H1 (cell line): ENCODE measurements at regions not wholly inside any gene's neighbourhood (a gene's known extent, or its start where the extent isn't known, plus 50 kb on each side); places are given as distances from the start of the nearest gene placed in this dataset.

ENCODE experiments used
- CTCF ChIA-PET: fragments of 300-600 bp; sonication (Branson Sonifier 250); formaldehyde crosslinking; loops from one replicate; lab custom pipeline; 2021; ENCODE audit not compliant: partially characterized antibody; lab: Charles Lee
- POLR2A ChIA-PET: fragments of 300-600 bp; sonication (Branson Sonifier 250); formaldehyde crosslinking; loops from one replicate; lab custom pipeline; 2021; ENCODE audit warnings: inconsistent platforms; ENCODE audit not compliant: partially characterized antibody; lab: Charles Lee
- DNase-seq, 2 experiments: peaks; one replicate each; pipeline versions ENCODE4 v3.0.0 to v3.0.0-alpha.2; 2010 to 2022; ENCODE audit warnings: low spot score in 2 of 2, low read depth in 1 of 2, mixed read lengths in 1 of 2
- FAIRE-seq: peaks from 2 replicates; lab custom pipeline; 2011; peaks lifted over from hg19 to GRCh38; lab: Jason Lieb, UNC
- H2AFZ ChIP-seq: 2 replicates; pipeline ENCODE4 v1.8.1; 2012; ENCODE audit warnings: low read length, inconsistent platforms
- H2AK5ac ChIP-seq: 2 replicates; pipeline ENCODE4 v1.6.1; 2013; ENCODE audit warnings: low read depth, low read length
- H2BK120ac ChIP-seq: replicated peaks from 2 replicates; pipeline ENCODE3; 2013; ENCODE audit warnings: low read depth, low read length, inconsistent platforms
- H2BK12ac ChIP-seq: 2 replicates; pipeline ENCODE4 v1.6.1; 2013; ENCODE audit warnings: low read depth, low read length
- H2BK15ac ChIP-seq: 2 replicates; pipeline ENCODE4 v1.6.1; 2013; ENCODE audit warnings: low read length
- H2BK20ac ChIP-seq: 2 replicates; pipeline ENCODE4 v1.6.1; 2013; ENCODE audit warnings: low read length
- H2BK5ac ChIP-seq: 2 replicates; pipeline ENCODE4 v1.6.1; 2013; ENCODE audit warnings: low read depth, low read length
- H3K14ac ChIP-seq: 2 replicates; pipeline ENCODE4 v1.6.1; 2013; ENCODE audit warnings: inconsistent platforms; ENCODE audit not compliant: insufficient read length
- H3K18ac ChIP-seq: 2 replicates; pipeline ENCODE4 v1.6.1; 2013; ENCODE audit warnings: low read length; ENCODE audit errors: extremely low read depth
- H3K23ac ChIP-seq: 2 replicates; pipeline ENCODE4 v1.6.1; 2013; ENCODE audit warnings: inconsistent platforms; ENCODE audit not compliant: insufficient read length
- H3K23me2 ChIP-seq: 2 replicates; pipeline ENCODE4 v1.6.1; 2013; ENCODE audit warnings: low read depth, low read length
- H3K27ac ChIP-seq: 2 replicates; pipeline ENCODE4 v1.6.1; 2011; ENCODE audit warnings: low read depth, low read length, inconsistent platforms
- H3K27me3 ChIP-seq, 4 experiments: replicated peaks in 1 of 4; 1 replicate in 1 of 4; 2 replicates in 3 of 4; pipeline versions ENCODE4 v1.6.1 to v1.8.1; 2011 to 2013; ENCODE audit warnings: low read length in 3 of 4, mild to moderate bottlenecking in 3 of 4, inconsistent platforms in 2 of 4, mixed read lengths in 2 of 4, moderate library complexity in 1 of 4; ENCODE audit not compliant: control insufficient read depth in 3 of 4, insufficient read depth in 3 of 4; ENCODE audit errors: extremely low read depth in 1 of 4
- H3K36me3 ChIP-seq, 4 experiments: 2 replicates each; pipeline versions ENCODE4 v1.6.1 to v1.8.1; 2011 to 2013; ENCODE audit warnings: mild to moderate bottlenecking in 4 of 4, low read length in 3 of 4, moderate library complexity in 2 of 4, control low read depth in 1 of 4, inconsistent platforms in 1 of 4; ENCODE audit not compliant: insufficient read depth in 4 of 4, control insufficient read depth in 2 of 4
- H3K4ac ChIP-seq: replicated peaks from 2 replicates; pipeline ENCODE3; 2013; ENCODE audit warnings: low read length, low read depth, mixed read lengths, inconsistent platforms; ENCODE audit not compliant: insufficient read length
- H3K4me1 ChIP-seq, 4 experiments: replicated peaks in 1 of 4; 1 replicate in 1 of 4; 2 replicates in 3 of 4; pipeline versions ENCODE4 v1.6.1 to v1.8.1; 2011 to 2013; ENCODE audit warnings: low read length in 3 of 4, inconsistent platforms in 2 of 4, mixed read lengths in 1 of 4; ENCODE audit not compliant: insufficient read depth in 4 of 4, control insufficient read depth in 3 of 4
- H3K4me2 ChIP-seq, 2 experiments: 2 replicates each; pipeline versions ENCODE4 v1.6.1 to v1.8.1; 2011 to 2013; ENCODE audit warnings: low read depth in 2 of 2, low read length in 2 of 2, control low read depth in 1 of 2, inconsistent platforms in 1 of 2, mild to moderate bottlenecking in 1 of 2; ENCODE audit not compliant: insufficient read depth in 1 of 2
- H3K4me3 ChIP-seq, 4 experiments: fragments of 200-600, 300-600 bp in 1 of 4; sonication (generic), shearing (Covaris generic), sonication (Bioruptor Twin) in 1 of 4; 2 replicates each; pipeline versions ENCODE4 v1.5.1 to v1.8.1; 2011 to 2016; ENCODE audit warnings: low read length in 4 of 4, low read depth in 3 of 4, control low read depth in 2 of 4, inconsistent platforms in 2 of 4, mild to moderate bottlenecking in 2 of 4, mixed read lengths in 1 of 4, moderate library complexity in 1 of 4; ENCODE audit not compliant: insufficient read depth in 2 of 4; ENCODE audit errors: extremely low read depth in 1 of 4
- H3K56ac ChIP-seq: replicated peaks from 2 replicates; pipeline ENCODE3; 2013; ENCODE audit warnings: low read depth, mild to moderate bottlenecking, mixed read lengths, low read length, inconsistent platforms; ENCODE audit not compliant: insufficient read length
- H3K79me1 ChIP-seq: 2 replicates; pipeline ENCODE4 v1.6.1; 2013; ENCODE audit warnings: low read depth, low read length, control low read depth
- H3K79me2 ChIP-seq, 2 experiments: 2 replicates each; pipeline versions ENCODE4 v1.6.1 to v1.8.1; 2012 to 2013; ENCODE audit warnings: low read length in 2 of 2, mild to moderate bottlenecking in 2 of 2, inconsistent platforms in 1 of 2; ENCODE audit not compliant: insufficient read depth in 2 of 2, control insufficient read depth in 1 of 2
- H3K9ac ChIP-seq, 4 experiments: replicated peaks in 1 of 4; 1 replicate in 1 of 4; 2 replicates in 3 of 4; pipeline versions ENCODE4 v1.6.1 to v1.8.1; 2011 to 2013; ENCODE audit warnings: low read depth in 3 of 4, low read length in 3 of 4, control low read depth in 2 of 4, mild to moderate bottlenecking in 2 of 4, moderate library complexity in 2 of 4, inconsistent platforms in 1 of 4; ENCODE audit errors: extremely low read depth in 1 of 4
- H3K9me3 ChIP-seq, 2 experiments: 2 replicates each; pipeline versions ENCODE4 v1.6.1 to v1.8.1; 2012 to 2013; ENCODE audit warnings: mild to moderate bottlenecking in 2 of 2, moderate library complexity in 2 of 2, control low read depth in 1 of 2, inconsistent platforms in 1 of 2, low read depth in 1 of 2, low read length in 1 of 2, mixed read lengths in 1 of 2; ENCODE audit not compliant: insufficient read depth in 2 of 2
- H4K20me1 ChIP-seq, 2 experiments: replicated peaks in 1 of 2; 2 replicates each; pipeline versions ENCODE3 to v1.8.1; 2011 to 2013; ENCODE audit warnings: inconsistent platforms in 2 of 2, low read length in 2 of 2, mild to moderate bottlenecking in 1 of 2; ENCODE audit not compliant: insufficient read depth in 2 of 2, control insufficient read depth in 1 of 2
- H4K5ac ChIP-seq: 2 replicates; pipeline ENCODE4 v1.6.1; 2013; ENCODE audit warnings: low read length, low read depth, mixed read lengths, inconsistent platforms; ENCODE audit not compliant: insufficient read length
- H4K8ac ChIP-seq: 2 replicates; pipeline ENCODE4 v1.8.0; 2013; ENCODE audit warnings: mild to moderate bottlenecking, moderate library complexity, low read length, inconsistent platforms; ENCODE audit not compliant: insufficient read depth; ENCODE audit errors: extremely low read depth
- H4K91ac ChIP-seq: replicated peaks from 2 replicates; pipeline ENCODE3; 2013; ENCODE audit warnings: low read length, mixed read lengths, inconsistent platforms; ENCODE audit not compliant: insufficient read length
- CEBPB ChIP-seq: IDR thresholded peaks from 2 replicates; pipeline ENCODE4 v1.6.1; 2012; ENCODE audit warnings: low read depth, low read length
- CTCF ChIP-seq, 3 experiments: IDR thresholded peaks; 1 replicate in 2 of 3; 2 replicates in 1 of 3; pipeline versions ENCODE4 v1.5.1 to v1.6.1; 2011; ENCODE audit warnings: low read length in 3 of 3, mild to moderate bottlenecking in 3 of 3, inconsistent platforms in 2 of 3, low read depth in 1 of 3, moderate library complexity in 1 of 3; ENCODE audit not compliant: insufficient read depth in 1 of 3; ENCODE audit errors: control extremely low read depth in 1 of 3
- EGR1 ChIP-seq: IDR thresholded peaks from 2 replicates; pipeline ENCODE4 v1.6.1; 2011; ENCODE audit warnings: low read depth, low read length, borderline replicate concordance
- EZH2 ChIP-seq: fragments of 200-600 bp; sonication (generic); IDR thresholded peaks from 2 replicates; pipeline ENCODE4 v1.7.1; 2012; ENCODE audit warnings: low read depth, mild to moderate bottlenecking, moderate library complexity, low read length, inconsistent platforms; ENCODE audit not compliant: severe bottlenecking
- HDAC2 ChIP-seq, 2 experiments: fragments of 300-600 bp in 1 of 2; sonication (generic) in 1 of 2; IDR thresholded peaks; 2 replicates each; pipeline ENCODE4 v1.6.1; 2011 to 2012; ENCODE audit warnings: low read depth in 2 of 2, low read length in 2 of 2, mild to moderate bottlenecking in 2 of 2, moderate library complexity in 2 of 2, borderline replicate concordance in 1 of 2, inconsistent platforms in 1 of 2
- KDM5A ChIP-seq: fragments of 200-600 bp; IDR thresholded peaks from 2 replicates; pipeline ENCODE4 v1.7.1; 2012; ENCODE audit warnings: mild to moderate bottlenecking, low read length, inconsistent platforms, mixed read lengths
- NANOG ChIP-seq: IDR thresholded peaks from 2 replicates; pipeline ENCODE4 v1.6.1; 2011; ENCODE audit warnings: low read length, low read depth, mild to moderate bottlenecking, inconsistent platforms; ENCODE audit not compliant: insufficient read depth, poor library complexity, severe bottlenecking
- RBBP5 ChIP-seq: IDR thresholded peaks from 2 replicates; pipeline ENCODE4 v1.7.1; 2012; ENCODE audit warnings: low read depth, mild to moderate bottlenecking, inconsistent platforms, low read length, moderate library complexity, borderline replicate concordance
- SIX5 ChIP-seq: IDR thresholded peaks from 2 replicates; pipeline ENCODE4 v1.6.1; 2011; ENCODE audit warnings: mild to moderate bottlenecking, low read depth, low read length
- SP4 ChIP-seq: IDR thresholded peaks from 2 replicates; pipeline ENCODE4 v1.6.1; 2012; ENCODE audit warnings: low read length, inconsistent platforms
- SUZ12 ChIP-seq: fragments of 200-600 bp; sonication (generic); IDR thresholded peaks from 2 replicates; pipeline ENCODE4 v1.6.1; 2012; ENCODE audit warnings: mild to moderate bottlenecking, inconsistent platforms, low read length, moderate library complexity, mixed read lengths
- TEAD4 ChIP-seq: IDR thresholded peaks from 2 replicates; pipeline ENCODE4 v1.6.1; 2012; ENCODE audit warnings: low read depth, low read length, inconsistent platforms, mixed read lengths
- WGBS, 2 experiments: shearing (Covaris generic) in 1 of 2; methylation state at CpG; one replicate each; pipeline versions ENCODE4 v1.1.6 to v1.1.7; 2013 to 2015; ENCODE audit warnings: low lambda C conversion rate in 2 of 2, mixed read lengths in 2 of 2, inconsistent platforms in 1 of 2, low coverage in 1 of 2, missing lambda C conversion rate in 1 of 2; ENCODE audit not compliant: insufficient replicate concordance in 2 of 2, insufficient coverage in 1 of 2, insufficient read length in 1 of 2; ENCODE audit errors: extremely low coverage in 1 of 2, missing lambda C conversion rate in 1 of 2; 5-methylcytosine and 5-hydroxymethylcytosine counted together

GRCh38 chr18:65608471-65608870, 142.3 kb upstream of the CDH7 start:
- peaks cover 8 to 25% (median 15%) of the 10 kb centered on the region in 4 experiments; a peak in 5 of 7 replicates for H3K27me3 ChIP-seq
- no peak for FAIRE-seq
- POLR2A ChIA-PET, result no interaction called here
- TF ChIP-seq HDAC2 (IDR thresholded peaks at IDR 0.05; ENCODE audit: borderline replicate concordance in 1 of 2, low read depth in 2 of 2, low read length in 2 of 2) (no peak), SUZ12 (no peak), SP4 (no peak), CTCF (IDR thresholded peaks at IDR 0.05; ENCODE audit: control extremely low read depth in 1 of 3, insufficient read depth in 1 of 3, low read depth in 1 of 3, low read length in 3 of 3) (no peak), SIX5 (no peak), TEAD4 (no peak), KDM5A (no peak), NANOG (no peak), EZH2 (no peak), EGR1 (no peak), RBBP5 (no peak), CEBPB (no peak)

More at GRCh38 chr18:65608471-65608870, 142.3 kb upstream of the CDH7 start:
- Histone ChIP-seq H3K23me2 (no peaks in the 10 kb centered on the region), H3K36me3 (no peaks in the 10 kb centered on the region), H2BK120ac (no peak overlapping the region), H2AFZ (no peak overlapping the region), H3K9me3 (peaks cover 0 to 3% of the 10 kb centered on the region in 2 experiments; a peak in 1 of 4 replicates), H3K14ac (no peak overlapping the region), H3K56ac (no peak overlapping the region), H3K4me1 (peaks cover 0 to 3% (median 1%) of the 10 kb centered on the region in 4 experiments; a peak in 1 of 7 replicates), H3K23ac (no peak overlapping the region), H2BK15ac (no peak overlapping the region), H4K8ac (no peak overlapping the region), H3K4ac (no peak overlapping the region), H3K4me3 (no peak overlapping the region), H3K4me2 (no peak overlapping the region), H2BK12ac (no peak overlapping the region), H3K79me2 (no peaks in the 10 kb centered on the region), H2BK20ac (no peak overlapping the region), H4K5ac (no peak overlapping the region), H2BK5ac (no peak overlapping the region), H3K9ac (no peak overlapping the region), H3K18ac (no peak overlapping the region), H3K27ac (no peak overlapping the region), H2AK5ac (no peak overlapping the region), H4K91ac (no peak overlapping the region), H4K20me1 (no peaks in the 10 kb centered on the region), H3K79me1 (no peaks in the 10 kb centered on the region)
- DNase-seq, result no peak
- CTCF ChIA-PET, result interaction anchor here (0.5 kb wide), 1 partner anchor 142 kb away, joined by 4 read pairs; no protein-coding TSS in a partner anchor
- 100% methylated on average over 1 of the region's 1 CpG; no CpG with 5 or more reads in 1 of the 2 experiments for WGBS, 2 experiments
